ENCODE measurements at regions not wholly inside any gene's neighbourhood (a gene's known extent, or its start where the extent isn't known, plus 50 kb on each side); places are given as distances from the start of the nearest gene placed in this dataset.

- no peak overlapping the region for H3K27ac ChIP-seq (ENCODE audit: low read length)
- WGBS (ENCODE audit: insufficient coverage), result 100% methylated on average over 4 of the region's 5 CpGs
- no peaks in the 10 kb centered on the region for H3K27me3 Mint-ChIP-seq
- no peaks in the 10 kb centered on the region for H3K9me3 ChIP-seq
- ATAC-seq (replicated peaks in 1 of 4), result no peak
- no peaks in the 10 kb centered on the region for H3K4me1 Mint-ChIP-seq
- H3K9me3 Mint-ChIP-seq, result peaks cover 2 to 26% (median 18%) of the 10 kb centered on the region in 3 donors
- DNase-seq, result no peak
- no peaks in the 10 kb centered on the region for H3K36me3 ChIP-seq (ENCODE audit: control insufficient read depth in 2 of 2, extremely low read depth in 1 of 2, insufficient read depth in 1 of 2, low read length in 1 of 2)
- no peaks in the 10 kb centered on the region for H3K27me3 ChIP-seq (replicated peaks in 1 of 2; ENCODE audit: control insufficient read depth in 2 of 2, extremely low read depth in 1 of 2, insufficient read depth in 2 of 2, low read length in 1 of 2)
- no peaks in the 10 kb centered on the region for H3K4me1 ChIP-seq (ENCODE audit: control insufficient read depth in 1 of 2, extremely low read depth in 1 of 2, insufficient read depth in 2 of 2, low read length in 2 of 2)
- CTCF ChIA-PET, result no interaction called here
- H3K4me3 Mint-ChIP-seq, result no peak overlapping the region
- no peak overlapping the region for H3K4me3 ChIP-seq (ENCODE audit: control insufficient read depth in 1 of 2, extremely low read depth in 1 of 2, low read length in 1 of 2)
- no peaks in the 10 kb centered on the region for H3K36me3 Mint-ChIP-seq
- no peak overlapping the region for H3K27ac Mint-ChIP-seq
- POLR2A ChIA-PET, result no interaction called here
Measured at GRCh38 chr9:103658156-103658555, 436.0 kb upstream of the SMC2 start.

DNA sequence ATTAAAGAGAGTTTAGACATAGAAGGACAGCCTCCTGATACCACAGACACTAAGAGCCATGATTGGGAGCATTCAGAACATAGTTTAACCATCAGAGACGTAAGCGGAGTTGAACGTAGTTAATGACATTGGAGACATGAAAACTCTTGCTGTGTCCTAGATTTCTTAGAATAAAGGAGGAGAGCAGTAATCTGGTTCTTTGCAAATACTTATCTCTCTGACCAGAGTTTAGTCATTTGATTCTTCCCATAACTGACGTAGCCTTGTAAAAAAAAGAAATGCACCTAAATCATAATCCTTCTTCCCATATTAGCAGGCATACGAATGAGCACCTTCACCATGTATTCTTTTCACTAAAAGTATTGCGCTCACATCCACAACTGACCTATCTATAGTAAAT, 433.3 kb upstream of the SMC2 start:
- DNase-seq (no peak), ATAC-seq (replicated peaks in 1 of 4) (no peak)
- Histone ChIP-seq H3K4me1 (ENCODE audit: control insufficient read depth in 1 of 2, extremely low read depth in 1 of 2, insufficient read depth in 2 of 2, low read length in 2 of 2) (no peaks in the 10 kb centered on the region), H3K4me3 (ENCODE audit: control insufficient read depth in 1 of 2, extremely low read depth in 1 of 2, low read length in 1 of 2) (no peak overlapping the region), H3K9me3 (no peaks in the 10 kb centered on the region), H3K27me3 (replicated peaks in 1 of 2; ENCODE audit: control insufficient read depth in 2 of 2, extremely low read depth in 1 of 2, insufficient read depth in 2 of 2, low read length in 1 of 2) (no peaks in the 10 kb centered on the region), H3K27ac (ENCODE audit: low read length) (no peak overlapping the region), H3K36me3 (ENCODE audit: control insufficient read depth in 2 of 2, extremely low read depth in 1 of 2, insufficient read depth in 1 of 2, low read length in 1 of 2) (no peaks in the 10 kb centered on the region)
- 100% methylated on average over 1 of the region's 6 CpGs for WGBS (ENCODE audit: insufficient coverage)
- H3K27me3 Mint-ChIP-seq, result no peaks in the 10 kb centered on the region
- no peak overlapping the region for H3K27ac Mint-ChIP-seq
- POLR2A ChIA-PET, result no interaction called here
- peaks cover 2 to 18% (median 13%) of the 10 kb centered on the region in 3 donors for H3K9me3 Mint-ChIP-seq
- no peaks in the 10 kb centered on the region for H3K4me1 Mint-ChIP-seq
- H3K4me3 Mint-ChIP-seq, result no peak overlapping the region
- H3K36me3 Mint-ChIP-seq, result no peaks in the 10 kb centered on the region
- CTCF ChIA-PET, result no interaction called here

GRCh38 chr9:103661663-103662062, 432.4 kb upstream of the SMC2 start:
- no CpG with 5 or more reads among the region's 2 CpGs for WGBS (ENCODE audit: insufficient coverage)
- no peak for ATAC-seq (replicated peaks in 1 of 4)
- H3K4me3 ChIP-seq (ENCODE audit: control insufficient read depth in 1 of 2, extremely low read depth in 1 of 2, low read length in 1 of 2), result no peak overlapping the region
- no peaks in the 10 kb centered on the region for H3K9me3 ChIP-seq
- no peak overlapping the region for H3K27ac Mint-ChIP-seq
- no peak overlapping the region for H3K27ac ChIP-seq (ENCODE audit: low read length)
- H3K4me3 Mint-ChIP-seq, result no peak overlapping the region
- ChIA-PET CTCF (no interaction called here), POLR2A (no interaction called here)
- H3K9me3 Mint-ChIP-seq, result peaks cover 2 to 16% (median 14%) of the 10 kb centered on the region in 3 donors
- no peaks in the 10 kb centered on the region for H3K4me1 Mint-ChIP-seq
- H3K36me3 ChIP-seq (ENCODE audit: control insufficient read depth in 2 of 2, extremely low read depth in 1 of 2, insufficient read depth in 1 of 2, low read length in 1 of 2), result no peaks in the 10 kb centered on the region
- no peaks in the 10 kb centered on the region for H3K27me3 ChIP-seq (replicated peaks in 1 of 2; ENCODE audit: control insufficient read depth in 2 of 2, extremely low read depth in 1 of 2, insufficient read depth in 2 of 2, low read length in 1 of 2)
- DNase-seq, result no peak
- no peaks in the 10 kb centered on the region for H3K4me1 ChIP-seq (ENCODE audit: control insufficient read depth in 1 of 2, extremely low read depth in 1 of 2, insufficient read depth in 2 of 2, low read length in 2 of 2)
- H3K36me3 Mint-ChIP-seq, result no peaks in the 10 kb centered on the region
- no peaks in the 10 kb centered on the region for H3K27me3 Mint-ChIP-seq

DNA sequence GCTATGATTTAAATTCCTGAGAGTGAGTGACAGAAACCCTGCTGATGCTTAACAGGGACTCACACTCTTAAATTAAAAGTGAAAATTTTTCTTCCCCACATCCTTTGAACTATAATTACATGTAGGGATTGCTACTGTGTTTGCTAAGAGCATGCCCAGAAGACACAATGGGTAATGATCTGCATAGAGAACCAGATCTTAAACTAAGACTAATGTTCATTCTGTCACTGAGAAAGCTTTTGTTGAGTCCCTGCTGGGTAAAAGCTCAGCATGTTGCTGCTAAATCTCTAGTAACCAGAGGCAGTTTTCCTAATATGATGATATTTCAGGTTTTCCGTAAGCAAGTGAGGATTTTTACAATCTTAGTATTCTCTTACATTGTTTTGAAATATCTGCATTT, 424.8 kb upstream of the SMC2 start:
- Mint-ChIP-seq H3K27ac (no peak overlapping the region), H3K36me3 (no peaks in the 10 kb centered on the region), H3K27me3 (no peaks in the 10 kb centered on the region), H3K9me3 (peaks cover 3 to 8% (median 6%) of the 10 kb centered on the region in 3 donors), H3K4me3 (no peak overlapping the region), H3K4me1 (no peaks in the 10 kb centered on the region)
- no peak for ATAC-seq (replicated peaks in 1 of 4)
- WGBS (ENCODE audit: insufficient coverage), result no CpG with 5 or more reads among the region's 1 CpG
- H3K27ac ChIP-seq (ENCODE audit: low read length), result no peak overlapping the region
- H3K4me3 ChIP-seq (ENCODE audit: control insufficient read depth in 1 of 2, extremely low read depth in 1 of 2, low read length in 1 of 2), result no peak overlapping the region
- H3K36me3 ChIP-seq (ENCODE audit: control insufficient read depth in 2 of 2, extremely low read depth in 1 of 2, insufficient read depth in 1 of 2, low read length in 1 of 2), result no peaks in the 10 kb centered on the region
- no peaks in the 10 kb centered on the region for H3K27me3 ChIP-seq (replicated peaks in 1 of 2; ENCODE audit: control insufficient read depth in 2 of 2, extremely low read depth in 1 of 2, insufficient read depth in 2 of 2, low read length in 1 of 2)
- H3K9me3 ChIP-seq, result no peaks in the 10 kb centered on the region
- H3K4me1 ChIP-seq (ENCODE audit: control insufficient read depth in 1 of 2, extremely low read depth in 1 of 2, insufficient read depth in 2 of 2, low read length in 2 of 2), result no peaks in the 10 kb centered on the region
- ChIA-PET POLR2A (no interaction called here), CTCF (no interaction called here)
- DNase-seq, result no peak

DNA sequence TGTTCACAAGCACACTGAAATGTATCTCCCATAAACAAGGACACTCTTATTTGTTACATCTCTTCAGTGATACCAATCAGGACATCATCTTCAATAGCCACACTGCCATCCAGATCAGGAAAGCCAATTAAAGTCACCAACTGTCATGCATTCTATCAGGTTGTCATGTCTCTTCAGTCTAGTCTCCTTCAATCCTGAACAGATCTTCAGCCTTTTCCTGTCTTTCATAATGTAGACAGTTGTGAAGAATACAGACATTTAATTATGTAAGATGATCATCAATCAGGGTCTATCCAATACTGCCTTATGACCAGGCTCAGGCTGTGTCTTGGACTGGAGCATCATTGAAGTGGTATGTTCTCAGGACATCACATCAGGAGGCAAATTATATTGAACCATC, 419.8 kb upstream of the SMC2 start:
- POLR2A ChIA-PET, result no interaction called here
- no peak for ATAC-seq (replicated peaks in 1 of 4)

DNA sequence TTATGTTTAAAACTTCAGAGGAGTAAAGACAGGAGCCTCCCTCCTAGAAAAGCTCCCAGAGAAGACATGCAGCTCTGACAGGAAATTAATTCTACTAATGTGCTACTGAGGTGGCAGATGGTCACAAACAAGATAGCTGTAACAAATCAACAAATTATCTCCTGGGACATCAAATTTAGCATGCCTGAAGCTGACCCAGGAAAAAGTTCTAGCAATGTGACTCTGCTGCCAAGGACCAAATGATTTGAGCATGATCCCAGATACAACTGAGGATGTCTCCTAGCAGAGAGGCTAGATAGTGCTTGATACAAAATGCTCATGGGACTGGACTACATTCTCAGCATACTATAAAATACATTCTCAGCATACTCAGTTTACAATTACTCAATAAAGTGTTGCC, 413.5 kb upstream of the SMC2 start:
- H3K27me3 Mint-ChIP-seq, result no peaks in the 10 kb centered on the region
- DNase-seq (no peak), ATAC-seq (replicated peaks in 1 of 4) (no peak)
- H3K9me3 Mint-ChIP-seq, result peaks cover under 1 to 4% (median 4%) of the 10 kb centered on the region in 3 donors
- no peak overlapping the region for H3K4me3 ChIP-seq (ENCODE audit: control insufficient read depth in 1 of 2, extremely low read depth in 1 of 2, low read length in 1 of 2)
- H3K9me3 ChIP-seq, result no peaks in the 10 kb centered on the region
- H3K27ac Mint-ChIP-seq, result no peak overlapping the region
- no peaks in the 10 kb centered on the region for H3K36me3 ChIP-seq (ENCODE audit: control insufficient read depth in 2 of 2, extremely low read depth in 1 of 2, insufficient read depth in 1 of 2, low read length in 1 of 2)
- no peak overlapping the region for H3K27ac ChIP-seq (ENCODE audit: low read length)
- CTCF ChIA-PET, result no interaction called here
- POLR2A ChIA-PET, result no interaction called here
- no peaks in the 10 kb centered on the region for H3K4me1 ChIP-seq (ENCODE audit: control insufficient read depth in 1 of 2, extremely low read depth in 1 of 2, insufficient read depth in 2 of 2, low read length in 2 of 2)
- H3K36me3 Mint-ChIP-seq, result no peaks in the 10 kb centered on the region
- no peaks in the 10 kb centered on the region for H3K27me3 ChIP-seq (replicated peaks in 1 of 2; ENCODE audit: control insufficient read depth in 2 of 2, extremely low read depth in 1 of 2, insufficient read depth in 2 of 2, low read length in 1 of 2)
- no peaks in the 10 kb centered on the region for H3K4me1 Mint-ChIP-seq
- no peak overlapping the region for H3K4me3 Mint-ChIP-seq

More for the DNA sequence above, 419.8 kb upstream of the SMC2 start:
- Histone ChIP-seq H3K4me3 (ENCODE audit: control insufficient read depth in 1 of 2, extremely low read depth in 1 of 2, low read length in 1 of 2) (no peak overlapping the region), H3K27me3 (replicated peaks in 1 of 2; ENCODE audit: control insufficient read depth in 2 of 2, extremely low read depth in 1 of 2, insufficient read depth in 2 of 2, low read length in 1 of 2) (no peaks in the 10 kb centered on the region), H3K9me3 (no peaks in the 10 kb centered on the region), H3K27ac (ENCODE audit: low read length) (no peak overlapping the region), H3K36me3 (ENCODE audit: control insufficient read depth in 2 of 2, extremely low read depth in 1 of 2, insufficient read depth in 1 of 2, low read length in 1 of 2) (no peaks in the 10 kb centered on the region), H3K4me1 (ENCODE audit: control insufficient read depth in 1 of 2, extremely low read depth in 1 of 2, insufficient read depth in 2 of 2, low read length in 2 of 2) (no peaks in the 10 kb centered on the region)
- CTCF ChIA-PET, result no interaction called here
- H3K9me3 Mint-ChIP-seq, result peaks cover 0 to 8% (median 4%) of the 10 kb centered on the region in 3 donors
- H3K27ac Mint-ChIP-seq, result no peak overlapping the region
- H3K36me3 Mint-ChIP-seq, result no peaks in the 10 kb centered on the region
- no peaks in the 10 kb centered on the region for H3K4me1 Mint-ChIP-seq
- H3K27me3 Mint-ChIP-seq, result no peaks in the 10 kb centered on the region
- H3K4me3 Mint-ChIP-seq, result no peak overlapping the region
- no peak for DNase-seq

GRCh38 chr9:103681435-103681834, 412.7 kb upstream of the SMC2 start:
- POLR2A ChIA-PET, result no interaction called here

More at GRCh38 chr9:103681435-103681834, 412.7 kb upstream of the SMC2 start:
- H3K36me3 Mint-ChIP-seq, result no peaks in the 10 kb centered on the region
- peaks cover 0 to 4% (median 4%) of the 10 kb centered on the region in 3 donors for H3K9me3 Mint-ChIP-seq
- DNase-seq (no peak), ATAC-seq (replicated peaks in 1 of 4) (no peak)
- CTCF ChIA-PET, result no interaction called here
- H3K27ac Mint-ChIP-seq, result no peak overlapping the region
- H3K4me1 ChIP-seq (ENCODE audit: control insufficient read depth in 1 of 2, extremely low read depth in 1 of 2, insufficient read depth in 2 of 2, low read length in 2 of 2), result no peaks in the 10 kb centered on the region
- no peak overlapping the region for H3K27ac ChIP-seq (ENCODE audit: low read length)
- H3K4me3 Mint-ChIP-seq, result no peak overlapping the region
- H3K27me3 Mint-ChIP-seq, result no peaks in the 10 kb centered on the region
- no peak overlapping the region for H3K4me3 ChIP-seq (ENCODE audit: control insufficient read depth in 1 of 2, extremely low read depth in 1 of 2, low read length in 1 of 2)
- WGBS (ENCODE audit: insufficient coverage), result no CpG with 5 or more reads among the region's 6 CpGs
- H3K9me3 ChIP-seq, result no peaks in the 10 kb centered on the region
- no peaks in the 10 kb centered on the region for H3K4me1 Mint-ChIP-seq
- no peaks in the 10 kb centered on the region for H3K27me3 ChIP-seq (replicated peaks in 1 of 2; ENCODE audit: control insufficient read depth in 2 of 2, extremely low read depth in 1 of 2, insufficient read depth in 2 of 2, low read length in 1 of 2)
- no peaks in the 10 kb centered on the region for H3K36me3 ChIP-seq (ENCODE audit: control insufficient read depth in 2 of 2, extremely low read depth in 1 of 2, insufficient read depth in 1 of 2, low read length in 1 of 2)

All from T-cell (primary cell).